ENCODE measurements at regions not wholly inside any gene's neighbourhood (a gene's known extent, or its start where the extent isn't known, plus 50 kb on each side); places are given as distances from the start of the nearest gene placed in this dataset.

- no peak for TF ChIP-seq MAX (IDR thresholded peaks at IDR 0.05; ENCODE audit: low read depth, low read length)
- no peak for TF ChIP-seq POLR2A (IDR thresholded peaks at IDR 0.05; ENCODE audit: extremely low read depth, insufficient read length)
These were observed 225.5 kb downstream of the ZNF674 start for GRCh38 chrX:46319750-46320149.

All from NB4 (cell line).